PFSK-1 (cell line): ENCODE measurements at regions not wholly inside any gene's neighbourhood (a gene's known extent, or its start where the extent isn't known, plus 50 kb on each side); places are given as distances from the start of the nearest gene placed in this dataset.

Source experiments
- FOXP2 ChIP-seq: optimal IDR thresholded peaks from 2 replicates; pipeline ENCODE3; 2011; ENCODE audit warnings: borderline replicate concordance, control low read depth, inconsistent platforms; ENCODE audit not compliant: insufficient read depth; ENCODE audit errors: extremely low read length, extremely low read depth
- POLR2AphosphoS5 ChIP-seq: IDR thresholded peaks from 2 replicates; pipeline ENCODE4 v1.6.1; 2012; ENCODE audit warnings: low read depth, mild to moderate bottlenecking, control low read depth, low read length, moderate library complexity
- TAF1 ChIP-seq: IDR thresholded peaks from 2 replicates; pipeline ENCODE4 v1.6.1; 2012; ENCODE audit warnings: low read length, control low read depth, borderline replicate concordance; ENCODE audit not compliant: insufficient read depth

DNA sequence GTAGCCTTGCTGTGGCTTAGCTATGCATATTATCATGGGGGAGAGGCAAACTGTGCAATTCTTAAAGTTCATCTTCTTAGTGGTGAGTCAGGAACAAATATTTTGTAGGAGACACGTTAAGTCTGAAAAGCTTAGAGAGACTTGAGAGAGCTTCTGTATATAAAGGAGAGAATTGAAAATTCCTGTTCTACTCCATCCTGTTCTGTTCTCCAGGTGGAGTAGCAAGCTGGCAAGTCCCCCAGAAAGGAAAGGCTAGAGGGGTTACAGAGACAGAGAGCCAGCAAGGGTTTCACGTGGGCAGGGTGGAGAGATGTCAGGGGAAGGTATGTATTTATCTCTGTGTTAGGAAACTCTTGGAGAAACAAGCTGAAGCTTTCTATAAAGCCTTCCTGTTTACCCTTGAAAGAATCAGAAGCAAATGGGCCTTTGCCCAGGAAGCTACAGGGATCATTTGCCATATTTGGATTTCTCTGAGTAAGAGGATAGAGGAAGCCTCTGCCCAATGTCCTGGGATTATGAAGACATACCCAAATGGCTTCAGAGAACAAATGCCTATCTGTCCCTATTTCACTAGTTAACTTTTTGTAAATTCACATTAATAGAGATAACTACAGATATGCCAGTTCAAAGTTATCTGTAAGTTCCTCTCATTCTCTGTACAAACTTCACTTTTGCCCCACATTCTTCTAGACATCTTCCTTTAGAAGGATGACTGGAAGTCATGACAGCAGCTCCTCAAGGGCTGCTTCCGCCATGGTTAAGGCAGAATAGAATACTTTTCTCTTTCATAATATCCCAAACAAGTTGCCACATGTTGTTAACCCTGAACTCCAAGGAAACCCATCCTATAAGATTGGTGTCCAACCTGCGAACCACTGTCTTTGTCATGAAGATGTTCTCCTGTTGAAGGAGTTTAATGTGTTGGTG is 126.7 kb upstream of the NEDD9 start:
- TF ChIP-seq POLR2AphosphoS5 (no peak), TAF1 (no peak), FOXP2 (no peak)
